CD4-positive, alpha-beta T cell (primary cell): ENCODE measurements at regions not wholly inside any gene's neighbourhood (a gene's known extent, or its start where the extent isn't known, plus 50 kb on each side); places are given as distances from the start of the nearest gene placed in this dataset.
"Not testable (repeated sequence)": the region's sequence is repeated elsewhere in the genome, so short reads cannot be mapped to it uniquely, and the experiment has no call there.

Experiments used
- ATAC-seq: fragments of 200-7000 bp; cut with Tn5 transposase; one replicate; pipeline ENCODE4 v1.10.0; 2022; ENCODE audit warnings: mild to moderate bottlenecking; ENCODE audit not compliant: poor library complexity
- CTCF ChIA-PET: fragments of 350-600 bp; sonication (Branson Sonifier 250); formaldehyde crosslinking; loops from one replicate; lab custom pipeline; 2021; ENCODE audit warnings: antibody characterized with exemption, inconsistent platforms; lab: Charles Lee
- POLR2A ChIA-PET: fragments of 350-600 bp; sonication (Branson Sonifier 250); formaldehyde crosslinking; loops from one replicate; lab custom pipeline; 2021; ENCODE audit warnings: antibody characterized with exemption, inconsistent platforms; lab: Charles Lee
- DNase-seq, 14 experiments: peaks; one replicate each; pipeline ENCODE4 v3.0.0-alpha.2; 2013 to 2020; ENCODE audit warnings: mixed read lengths in 2 of 14
- H3K27ac ChIP-seq, 2 donors: one replicate each; pipeline versions ENCODE4 v1.5.1 to v1.7.0; 2013; ENCODE audit warnings: low read length in 2 of 2, low read depth in 1 of 2, mild to moderate bottlenecking in 1 of 2
- H3K27me3 ChIP-seq, 2 experiments: 1 replicate in 1 of 2; 2 replicates in 1 of 2; pipeline versions ENCODE4 v1.6.1 to v1.7.0; 2013; ENCODE audit warnings: low read length in 2 of 2, control low read depth in 1 of 2, mild to moderate bottlenecking in 1 of 2, moderate library complexity in 1 of 2; ENCODE audit not compliant: insufficient read depth in 2 of 2, control insufficient read depth in 1 of 2
- H3K36me3 ChIP-seq: one replicate; pipeline ENCODE4 v1.6.1; 2013; ENCODE audit warnings: low read length, control low read depth; ENCODE audit not compliant: insufficient read depth
- H3K4me1 ChIP-seq: one replicate; pipeline ENCODE4 v1.6.1; 2013; ENCODE audit warnings: low read length, control low read depth; ENCODE audit not compliant: insufficient read depth
- H3K4me3 ChIP-seq: one replicate; pipeline ENCODE4 v1.5.1; 2013; ENCODE audit warnings: mild to moderate bottlenecking, low read length, moderate library complexity
- H3K9me3 ChIP-seq, 2 experiments: 1 replicate in 1 of 2; 2 replicates in 1 of 2; pipeline versions ENCODE4 v1.6.1 to v1.7.0; 2013; ENCODE audit warnings: low read length in 2 of 2, mild to moderate bottlenecking in 2 of 2, control low read depth in 1 of 2, moderate library complexity in 1 of 2; ENCODE audit not compliant: control insufficient read depth in 1 of 2, insufficient read depth in 1 of 2
- H3K27ac Mint-ChIP-seq: one replicate; pipeline ENCODE4 v1.8.0; 2020; ENCODE audit warnings: mixed read lengths
- H3K27me3 Mint-ChIP-seq: one replicate; pipeline ENCODE4 v1.8.0; 2021; ENCODE audit warnings: mixed read lengths
- H3K36me3 Mint-ChIP-seq: one replicate; pipeline ENCODE4 v1.8.0; 2021; ENCODE audit warnings: low read depth, mixed read lengths
- H3K4me1 Mint-ChIP-seq: one replicate; pipeline ENCODE4 v1.8.0; 2021; ENCODE audit warnings: low read depth, mixed read lengths
- H3K4me3 Mint-ChIP-seq: one replicate; pipeline ENCODE4 v1.8.0; 2020; ENCODE audit warnings: mild to moderate bottlenecking, mixed read lengths
- H3K9me3 Mint-ChIP-seq: one replicate; pipeline ENCODE4 v1.8.0; 2020; ENCODE audit warnings: mixed read lengths
- intact Hi-C, 2 experiments: fragments of 100-400 bp; cut with DNase I in 1 of 2; cut with micrococcal nuclease in 1 of 2; formaldehyde crosslinking; loops; one replicate each; pipeline versions ENCODE4 v1.15.1 to v1.9.0; 2023 to 2025; cut with DNase I, micrococcal nuclease
- TF ChIP-seq, protein P1 (sequence below): fragments of 200-600 bp; IDR thresholded peaks from one replicate; pipeline ENCODE4 v1.8.0; 2022; ENCODE audit warnings: antibody characterized with exemption, mild to moderate bottlenecking

DNA sequence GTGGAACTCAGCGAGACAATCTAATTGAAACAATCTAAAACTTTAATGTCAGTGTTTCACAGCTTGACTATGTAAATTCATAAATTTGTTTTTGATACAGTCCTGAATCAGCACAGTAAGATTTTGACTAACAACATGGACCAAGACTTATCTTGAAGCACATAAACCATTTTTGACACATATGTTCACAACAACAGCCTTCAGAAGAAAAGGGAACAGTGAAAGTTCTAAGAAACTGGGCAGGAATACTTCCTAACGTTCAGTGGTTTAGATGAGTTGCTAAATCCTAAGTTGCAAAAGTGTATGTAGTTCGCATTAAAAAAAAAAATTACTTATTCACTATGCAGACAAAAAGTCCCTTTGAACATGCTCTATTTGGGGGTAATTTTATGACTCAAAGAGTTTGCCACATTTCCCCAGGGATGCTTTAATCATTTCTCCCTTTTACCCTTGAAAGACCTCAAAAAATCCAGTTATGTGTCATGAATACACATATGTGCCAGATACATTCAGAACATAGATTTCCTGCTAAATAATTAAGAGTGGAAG is 120.2 kb downstream of the MRPL39 start:
- POLR2A ChIA-PET = no interaction called here
- peaks cover 0 to 10% of the 10 kb centered on the region in 2 experiments for H3K9me3 ChIP-seq
- intact Hi-C loops = no loop called here
- no peaks in the 10 kb centered on the region for H3K27me3 ChIP-seq
- H3K4me3 Mint-ChIP-seq = no peak overlapping the region
- H3K27me3 Mint-ChIP-seq = no peaks in the 10 kb centered on the region
- CTCF ChIA-PET = no interaction called here
- no peak overlapping the region for H3K27ac ChIP-seq
- TF ChIP-seq, protein P1, sequence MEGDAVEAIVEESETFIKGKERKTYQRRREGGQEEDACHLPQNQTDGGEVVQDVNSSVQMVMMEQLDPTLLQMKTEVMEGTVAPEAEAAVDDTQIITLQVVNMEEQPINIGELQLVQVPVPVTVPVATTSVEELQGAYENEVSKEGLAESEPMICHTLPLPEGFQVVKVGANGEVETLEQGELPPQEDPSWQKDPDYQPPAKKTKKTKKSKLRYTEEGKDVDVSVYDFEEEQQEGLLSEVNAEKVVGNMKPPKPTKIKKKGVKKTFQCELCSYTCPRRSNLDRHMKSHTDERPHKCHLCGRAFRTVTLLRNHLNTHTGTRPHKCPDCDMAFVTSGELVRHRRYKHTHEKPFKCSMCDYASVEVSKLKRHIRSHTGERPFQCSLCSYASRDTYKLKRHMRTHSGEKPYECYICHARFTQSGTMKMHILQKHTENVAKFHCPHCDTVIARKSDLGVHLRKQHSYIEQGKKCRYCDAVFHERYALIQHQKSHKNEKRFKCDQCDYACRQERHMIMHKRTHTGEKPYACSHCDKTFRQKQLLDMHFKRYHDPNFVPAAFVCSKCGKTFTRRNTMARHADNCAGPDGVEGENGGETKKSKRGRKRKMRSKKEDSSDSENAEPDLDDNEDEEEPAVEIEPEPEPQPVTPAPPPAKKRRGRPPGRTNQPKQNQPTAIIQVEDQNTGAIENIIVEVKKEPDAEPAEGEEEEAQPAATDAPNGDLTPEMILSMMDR = no peak
- peaks cover 3% of the 10 kb centered on the region for H3K9me3 Mint-ChIP-seq
- ATAC-seq = no peak
- H3K4me1 Mint-ChIP-seq = no peaks in the 10 kb centered on the region
- H3K36me3 Mint-ChIP-seq = peaks cover 4% of the 10 kb centered on the region
- H3K36me3 ChIP-seq = no peaks in the 10 kb centered on the region
- peak in 2 of 14 experiments; percentile 30 to 42 for DNase-seq
- no peak overlapping the region for H3K27ac Mint-ChIP-seq
- H3K4me1 ChIP-seq = no peaks in the 10 kb centered on the region
- no peak overlapping the region for H3K4me3 ChIP-seq

DNA sequence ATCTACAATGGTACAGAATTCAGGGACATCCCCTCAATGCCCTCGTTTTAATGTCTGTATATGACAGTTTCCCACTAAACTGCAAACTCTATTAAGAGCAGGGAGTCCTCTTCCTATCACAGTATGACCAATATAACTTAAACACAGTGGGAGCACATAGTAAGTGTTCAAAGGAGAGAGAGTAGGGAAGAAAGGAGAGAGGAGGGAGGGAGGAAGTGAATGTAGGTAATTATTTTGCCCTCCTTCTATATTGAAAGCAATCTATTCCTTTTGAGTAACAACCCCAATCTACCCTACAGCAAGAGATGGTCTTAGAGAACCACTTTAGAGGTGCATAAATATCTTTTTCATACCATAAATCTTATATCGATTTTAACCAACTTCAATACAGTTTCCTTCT is 121.4 kb downstream of the MRPL39 start:
- CTCF ChIA-PET = no interaction called here
- Mint-ChIP-seq H3K27ac (no peak overlapping the region), H3K36me3 (peaks cover 16% of the 10 kb centered on the region), H3K9me3 (peaks cover 11% of the 10 kb centered on the region), H3K4me1 (no peaks in the 10 kb centered on the region), H3K27me3 (no peaks in the 10 kb centered on the region), H3K4me3 (no peak overlapping the region)
- intact Hi-C loops = no loop called here
- Histone ChIP-seq H3K9me3 (peaks cover 0 to 22% of the 10 kb centered on the region in 2 experiments), H3K27me3 (no peaks in the 10 kb centered on the region), H3K36me3 (no peaks in the 10 kb centered on the region), H3K27ac (no peak overlapping the region), H3K4me1 (no peaks in the 10 kb centered on the region), H3K4me3 (no peak overlapping the region)
- ATAC-seq (no peak), DNase-seq (no peak)
- TF ChIP-seq, protein P1 = no peak
- POLR2A ChIA-PET = no interaction called here

DNA sequence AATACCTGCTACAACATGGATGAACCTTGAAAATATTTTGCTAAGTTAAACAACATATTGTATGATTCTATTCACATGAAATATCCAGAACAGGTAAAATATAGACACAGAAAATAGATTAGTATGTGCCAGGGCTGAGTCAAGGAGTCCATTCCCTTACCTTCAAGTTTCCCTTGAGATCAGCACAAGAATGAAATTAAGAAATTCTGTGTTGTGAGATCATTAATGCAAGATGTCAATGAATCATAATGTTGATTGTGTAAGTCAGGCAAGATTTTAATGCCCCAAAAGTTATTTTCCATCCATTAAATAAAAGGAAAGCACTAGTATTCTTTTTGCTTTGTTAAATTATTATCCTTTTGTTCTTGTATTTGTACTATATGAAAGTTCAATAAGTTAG is 139.4 kb downstream of the MRPL39 start:
- no peak overlapping the region for H3K4me3 ChIP-seq
- intact Hi-C loops = no loop called here
- DNase-seq = no peak
- Mint-ChIP-seq H3K27me3 (no peaks in the 10 kb centered on the region), H3K9me3 (no peaks in the 10 kb centered on the region), H3K36me3 (no peaks in the 10 kb centered on the region), H3K4me3 (no peak overlapping the region), H3K4me1 (peaks cover 23% of the 10 kb centered on the region), H3K27ac (no peak overlapping the region)
- TF ChIP-seq, protein P1 = no peak
- H3K4me1 ChIP-seq = peaks cover 5% of the 10 kb centered on the region
- ATAC-seq = no peak
- H3K27me3 ChIP-seq = no peaks in the 10 kb centered on the region
- H3K27ac ChIP-seq = no peak overlapping the region
- CTCF ChIA-PET = no interaction called here
- POLR2A ChIA-PET = no interaction called here
- H3K9me3 ChIP-seq = no peaks in the 10 kb centered on the region
- no peaks in the 10 kb centered on the region for H3K36me3 ChIP-seq

DNA sequence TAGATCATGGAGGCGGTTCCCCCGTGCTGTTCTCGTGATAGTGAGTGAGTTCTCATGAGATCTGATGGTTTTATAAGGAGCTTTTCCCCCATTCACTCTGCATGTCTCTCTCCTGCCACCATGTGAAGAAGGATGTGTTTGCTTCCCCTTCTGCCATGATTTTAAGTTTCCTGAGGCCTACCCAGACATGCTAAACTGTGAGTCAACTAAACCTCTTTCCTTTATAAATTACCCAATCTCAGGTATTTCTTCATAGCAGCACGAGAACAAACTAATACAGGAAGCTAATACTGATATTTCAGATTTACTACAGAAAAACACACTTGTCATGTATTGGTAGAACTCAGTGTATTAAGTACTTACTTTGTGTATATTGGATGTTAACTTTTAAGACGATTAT is 140.2 kb downstream of the MRPL39 start:
- H3K4me1 Mint-ChIP-seq = peaks cover 23% of the 10 kb centered on the region
- CTCF ChIA-PET, H3K36me3 Mint-ChIP-seq, ATAC-seq, H3K36me3 ChIP-seq, POLR2A ChIA-PET, intact Hi-C loops, H3K27me3 ChIP-seq, H3K4me3 Mint-ChIP-seq, H3K9me3 ChIP-seq, H3K4me3 ChIP-seq, H3K27ac ChIP-seq, H3K27me3 Mint-ChIP-seq, H3K4me1 ChIP-seq, H3K9me3 Mint-ChIP-seq, H3K27ac Mint-ChIP-seq: not testable (repeated sequence)
- peak in 1 of 14 experiments; percentile 12 for DNase-seq
